Stimulated activated naive CD8-positive, alpha-beta T cell treated with anti-CD3 and anti-CD28 coated beads, Interleukin-15, amount 100 ng/mL, for 72 hours (primary cell): ENCODE measurements at regions not wholly inside any gene's neighbourhood (a gene's known extent, or its start where the extent isn't known, plus 50 kb on each side); places are given as distances from the start of the nearest gene placed in this dataset.

Source experiments
- ATAC-seq: fragments of 150-1000 bp; cut with Tn5 transposase; 2 replicates; pipeline ENCODE4 v1.10.0; 2021; ENCODE audit warnings: mild to moderate bottlenecking, moderate library complexity
- DNase-seq, 2 donors: peaks; one replicate each; pipeline ENCODE4 v3.0.0; 2021 to 2022
- H3K27ac Mint-ChIP-seq, 2 donors: one replicate each; pipeline ENCODE4 v1.8.0; 2022; ENCODE audit warnings: mild to moderate bottlenecking in 2 of 2, mixed read lengths in 2 of 2, moderate library complexity in 2 of 2
- H3K27me3 Mint-ChIP-seq: one replicate; pipeline ENCODE4 v1.8.0; 2022; ENCODE audit warnings: mixed read lengths
- H3K4me1 Mint-ChIP-seq: one replicate; pipeline ENCODE4 v1.8.0; 2022; ENCODE audit warnings: mild to moderate bottlenecking, mixed read lengths
- H3K4me3 Mint-ChIP-seq, 2 donors: one replicate each; pipeline ENCODE4 v1.8.0; 2022; ENCODE audit warnings: mild to moderate bottlenecking in 2 of 2, mixed read lengths in 2 of 2, moderate library complexity in 1 of 2
- H3K9me3 Mint-ChIP-seq, 2 donors: one replicate each; pipeline ENCODE4 v1.8.0; 2022; ENCODE audit warnings: mixed read lengths in 2 of 2

GRCh38 chr2:139925903-139926302 lies 1145.7 kb upstream of the NXPH2 start:
- Mint-ChIP-seq H3K27ac (no peak overlapping the region), H3K9me3 (peaks cover 0 to 7% of the 10 kb centered on the region in 2 donors), H3K27me3 (no peaks in the 10 kb centered on the region), H3K4me1 (no peaks in the 10 kb centered on the region), H3K4me3 (no peak overlapping the region)
- DNase-seq: no peak
- ATAC-seq: no peak

- Mint-ChIP-seq H3K9me3 (peaks cover 7 to 14% of the 10 kb centered on the region in 2 donors), H3K4me3 (no peak overlapping the region), H3K27ac (no peak overlapping the region), H3K27me3 (no peaks in the 10 kb centered on the region), H3K4me1 (no peaks in the 10 kb centered on the region)
- no peak for DNase-seq
- ATAC-seq: no peak
Measured at GRCh38 chr2:139924070-139924469, 1143.9 kb upstream of the NXPH2 start.

- Mint-ChIP-seq H3K27ac (no peak overlapping the region), H3K4me3 (no peak overlapping the region), H3K4me1 (no peaks in the 10 kb centered on the region), H3K27me3 (no peaks in the 10 kb centered on the region), H3K9me3 (peaks cover 7 to 14% of the 10 kb centered on the region in 2 donors)
- no peak for DNase-seq
- ATAC-seq: no peak
Measured at GRCh38 chr2:139918982-139919381, 1138.8 kb upstream of the NXPH2 start.

GRCh38 chr2:139917690-139918384 lies 1137.6 kb upstream of the NXPH2 start:
- no peak for ATAC-seq
- Mint-ChIP-seq H3K4me1 (no peaks in the 10 kb centered on the region), H3K27ac (no peak overlapping the region), H3K4me3 (no peak overlapping the region), H3K9me3 (peaks cover 7 to 14% of the 10 kb centered on the region in 2 donors), H3K27me3 (no peaks in the 10 kb centered on the region)
- no peak for DNase-seq

GRCh38 chr2:139916822-139917221 lies 1136.6 kb upstream of the NXPH2 start:
- Mint-ChIP-seq H3K27me3 (no peaks in the 10 kb centered on the region), H3K4me3 (no peak overlapping the region), H3K9me3 (peaks cover 7 to 18% of the 10 kb centered on the region in 2 donors), H3K4me1 (no peaks in the 10 kb centered on the region), H3K27ac (no peak overlapping the region)
- ATAC-seq (no peak), DNase-seq (no peak)

GRCh38 chr2:139911160-139911559 lies 1131.0 kb upstream of the NXPH2 start:
- Mint-ChIP-seq H3K27me3 (no peaks in the 10 kb centered on the region), H3K27ac (no peak overlapping the region), H3K9me3 (peaks cover 0 to 15% of the 10 kb centered on the region in 2 donors), H3K4me1 (no peaks in the 10 kb centered on the region), H3K4me3 (no peak overlapping the region)
- ATAC-seq: no peak
- no peak for DNase-seq

- Mint-ChIP-seq H3K27me3 (no peaks in the 10 kb centered on the region), H3K4me3 (no peak overlapping the region), H3K27ac (no peak overlapping the region), H3K4me1 (no peaks in the 10 kb centered on the region), H3K9me3 (peaks cover 6 to 15% of the 10 kb centered on the region in 2 donors)
- no peak for ATAC-seq
- no peak for DNase-seq
Measured at GRCh38 chr2:139909136-139909535, 1128.9 kb upstream of the NXPH2 start.

GRCh38 chr2:139905624-139906023 lies 1125.4 kb upstream of the NXPH2 start:
- Mint-ChIP-seq H3K9me3 (peaks cover under 1 to 11% of the 10 kb centered on the region in 2 donors), H3K4me1 (no peaks in the 10 kb centered on the region), H3K27me3 (no peaks in the 10 kb centered on the region), H3K4me3 (no peak overlapping the region), H3K27ac (no peak overlapping the region)
- ATAC-seq: no peak
- DNase-seq: no peak

- Mint-ChIP-seq H3K27ac (no peak overlapping the region), H3K4me3 (no peak overlapping the region), H3K9me3 (peaks cover 0 to 12% of the 10 kb centered on the region in 2 donors), H3K27me3 (no peaks in the 10 kb centered on the region), H3K4me1 (no peaks in the 10 kb centered on the region)
- DNase-seq (no peak), ATAC-seq (no peak)
Measured at GRCh38 chr2:139891636-139892035, 1111.4 kb upstream of the NXPH2 start.

GRCh38 chr2:139885921-139886498 lies 1105.8 kb upstream of the NXPH2 start:
- Mint-ChIP-seq H3K27ac (no peak overlapping the region), H3K4me1 (no peaks in the 10 kb centered on the region), H3K27me3 (no peaks in the 10 kb centered on the region)

GRCh38 chr2:139876964-139877363 lies 1096.8 kb upstream of the NXPH2 start:
- H3K27me3 Mint-ChIP-seq: no peaks in the 10 kb centered on the region
- ATAC-seq: no peak
- no peaks in the 10 kb centered on the region for H3K4me1 Mint-ChIP-seq

More at GRCh38 chr2:139885921-139886498, 1105.8 kb upstream of the NXPH2 start:
- H3K9me3 Mint-ChIP-seq: peaks cover 0 to 19% of the 10 kb centered on the region in 2 donors
- DNase-seq: no peak
- ATAC-seq: no peak
- H3K4me3 Mint-ChIP-seq: no peak overlapping the region

GRCh38 chr2:139876321-139876720 lies 1096.1 kb upstream of the NXPH2 start:
- no peaks in the 10 kb centered on the region for H3K27me3 Mint-ChIP-seq
- DNase-seq (no peak), ATAC-seq (no peak)
- no peak overlapping the region for H3K4me3 Mint-ChIP-seq
- no peaks in the 10 kb centered on the region for H3K4me1 Mint-ChIP-seq
- H3K9me3 Mint-ChIP-seq: peaks cover 8 to 12% of the 10 kb centered on the region in 2 donors
- H3K27ac Mint-ChIP-seq: no peak overlapping the region

More at GRCh38 chr2:139876964-139877363, 1096.8 kb upstream of the NXPH2 start:
- no peak overlapping the region for H3K27ac Mint-ChIP-seq
- H3K9me3 Mint-ChIP-seq: peaks cover 8 to 12% of the 10 kb centered on the region in 2 donors
- no peak for DNase-seq
- H3K4me3 Mint-ChIP-seq: no peak overlapping the region

- Mint-ChIP-seq H3K27ac (no peak overlapping the region), H3K9me3 (peaks cover 8 to 15% of the 10 kb centered on the region in 2 donors)
- no peak for DNase-seq
Measured at GRCh38 chr2:139872503-139872902, 1092.3 kb upstream of the NXPH2 start.

GRCh38 chr2:139872032-139872431 lies 1091.8 kb upstream of the NXPH2 start:
- Mint-ChIP-seq H3K27ac (no peak overlapping the region), H3K4me1 (no peaks in the 10 kb centered on the region), H3K9me3 (peaks cover 8 to 19% of the 10 kb centered on the region in 2 donors), H3K4me3 (no peak overlapping the region), H3K27me3 (no peaks in the 10 kb centered on the region)
- no peak for ATAC-seq
- DNase-seq: no peak

More at GRCh38 chr2:139872503-139872902, 1092.3 kb upstream of the NXPH2 start:
- Mint-ChIP-seq H3K4me1 (no peaks in the 10 kb centered on the region), H3K27me3 (no peaks in the 10 kb centered on the region), H3K4me3 (no peak overlapping the region)
- no peak for ATAC-seq

- no peak for DNase-seq
- no peaks in the 10 kb centered on the region for H3K4me1 Mint-ChIP-seq
- H3K4me3 Mint-ChIP-seq: no peak overlapping the region
- H3K27ac Mint-ChIP-seq: no peak overlapping the region
- H3K9me3 Mint-ChIP-seq: peaks cover 25 to 27% of the 10 kb centered on the region in 2 donors
- no peak for ATAC-seq
- H3K27me3 Mint-ChIP-seq: no peaks in the 10 kb centered on the region
Measured at GRCh38 chr2:139867601-139868226, 1087.5 kb upstream of the NXPH2 start.

- Mint-ChIP-seq H3K27me3 (no peaks in the 10 kb centered on the region), H3K27ac (no peak overlapping the region), H3K4me3 (no peak overlapping the region), H3K9me3 (peaks cover 20 to 24% of the 10 kb centered on the region in 2 donors), H3K4me1 (no peaks in the 10 kb centered on the region)
- no peak for ATAC-seq
- no peak for DNase-seq
Measured at GRCh38 chr2:139864821-139865302, 1084.7 kb upstream of the NXPH2 start.
